Panc1 (cell line): ENCODE measurements at regions not wholly inside any gene's neighbourhood (a gene's known extent, or its start where the extent isn't known, plus 50 kb on each side); places are given as distances from the start of the nearest gene placed in this dataset.

ENCODE experiments used
- ATAC-seq: fragments of 200-7000 bp; cut with Tn5 transposase; 2 replicates; pipeline ENCODE4 v1.9.1; 2020; ENCODE audit warnings: mild to moderate bottlenecking, moderate library complexity
- BruUV-seq: library from RNA; stranded (reverse); fragments of 400-500 nt; replicated peaks from 2 replicates; lab custom pipeline; 2021; lab: Mats Ljungman, UMichigan
- CTCF ChIA-PET: fragments of 300-600 bp; sonication (Branson Sonifier 250); formaldehyde crosslinking; loops from one replicate; lab custom pipeline; 2022; ENCODE audit warnings: antibody characterized with exemption; lab: Charles Lee
- POLR2A ChIA-PET: fragments of 300-600 bp; sonication (Branson Sonifier 250); formaldehyde crosslinking; loops from one replicate; lab custom pipeline; 2022; ENCODE audit warnings: antibody characterized with exemption; lab: Charles Lee
- DNase-seq: peaks from one replicate; pipeline ENCODE4 v3.0.0-alpha.2; 2010; ENCODE audit warnings: low read depth, low spot score
- H3K27ac ChIP-seq: 2 replicates; pipeline ENCODE4 v1.5.1; 2011; ENCODE audit warnings: mild to moderate bottlenecking, low read length, inconsistent platforms
- H3K27me3 ChIP-seq: fragments of 200-500 bp; sonication (Bioruptor generic); 2 replicates; pipeline ENCODE4 v1.6.0; 2014; ENCODE audit warnings: low read length, inconsistent platforms; ENCODE audit not compliant: control insufficient read depth, insufficient read depth
- H3K36me3 ChIP-seq: fragments of 200-500 bp; sonication (Bioruptor generic); 2 replicates; pipeline ENCODE4 v1.5.1; 2014; ENCODE audit warnings: inconsistent platforms, mild to moderate bottlenecking, low read length, moderate library complexity; ENCODE audit not compliant: control insufficient read depth, insufficient read depth
- H3K4me1 ChIP-seq: 2 replicates; pipeline ENCODE4 v1.5.1; 2011; ENCODE audit warnings: inconsistent platforms, mild to moderate bottlenecking, low read length, moderate library complexity; ENCODE audit not compliant: control insufficient read depth, insufficient read depth
- H3K4me3 ChIP-seq, 2 experiments: 2 replicates each; pipeline ENCODE4 v1.5.1; 2011 to 2012; ENCODE audit warnings: low read depth in 2 of 2, low read length in 2 of 2, mild to moderate bottlenecking in 2 of 2, inconsistent platforms in 1 of 2, moderate library complexity in 1 of 2
- H3K9me3 ChIP-seq: fragments of 200-500 bp; sonication (Bioruptor generic); 2 replicates; pipeline ENCODE4 v1.5.1; 2014; ENCODE audit warnings: low read depth, mild to moderate bottlenecking, inconsistent platforms, low read length, moderate library complexity; ENCODE audit not compliant: control insufficient read depth, insufficient read depth
- CTCF ChIP-seq: fragments of 450-650 bp; IDR thresholded peaks from 2 replicates; pipeline ENCODE4 v1.5.1; 2017; ENCODE audit warnings: mild to moderate bottlenecking
- POLR2AphosphoS5 ChIP-seq: IDR thresholded peaks from 2 replicates; pipeline ENCODE4 v1.6.1; 2012; ENCODE audit warnings: mild to moderate bottlenecking, low read depth, low read length, moderate library complexity
- SIN3A ChIP-seq: IDR thresholded peaks from 2 replicates; pipeline ENCODE4 v1.6.1; 2012; ENCODE audit warnings: low read depth, mild to moderate bottlenecking, low read length, moderate library complexity, borderline replicate concordance; ENCODE audit not compliant: insufficient read depth
- TCF7L2 ChIP-seq: IDR thresholded peaks from 2 replicates; pipeline ENCODE4 v1.6.1; 2011; ENCODE audit warnings: mild to moderate bottlenecking, low read depth, low read length, inconsistent platforms
- in situ Hi-C: cut with HindIII; loops from 2 replicates; pipeline ENCODE4 v1.10.0; 2016; ENCODE audit warnings: low sequenced_read_pairs, low pct_unique_long_range_greater_than_20kb
- intact Hi-C: fragments of 100-400 bp; cut with micrococcal nuclease; formaldehyde crosslinking; loops from one replicate; pipeline ENCODE4 v1.10.0; 2022; ENCODE audit not compliant: unreplicated experiment
- TF ChIP-seq, protein P1 (sequence below), 2 experiments: IDR thresholded peaks; 2 replicates each; pipeline ENCODE4 v1.6.1; 2011 to 2012; ENCODE audit warnings: low read depth in 2 of 2, control low read depth in 1 of 2, low read length in 1 of 2, mild to moderate bottlenecking in 1 of 2, moderate library complexity in 1 of 2; ENCODE audit not compliant: insufficient read depth in 1 of 2

DNA sequence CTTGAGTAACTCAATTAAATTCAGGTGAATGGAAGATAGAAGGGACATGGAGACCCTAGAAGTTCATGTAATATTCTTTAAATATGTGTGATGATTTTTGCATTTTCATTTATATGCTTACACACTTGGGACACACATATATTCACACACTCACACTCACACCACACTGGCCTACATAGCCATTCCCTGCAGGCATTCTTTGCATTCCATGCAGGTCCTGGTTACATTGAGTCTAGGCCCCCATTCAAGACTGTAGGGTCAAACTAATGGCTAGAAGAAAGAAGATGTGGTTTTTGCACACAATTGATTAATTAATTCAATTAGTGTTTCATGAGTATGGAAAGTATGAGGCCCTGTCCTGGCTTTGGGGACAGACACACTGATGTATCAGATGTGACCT is 249.4 kb downstream of the HNMT start:
- no peak for ATAC-seq
- Histone ChIP-seq H3K36me3 (no peaks in the 10 kb centered on the region), H3K27ac (no peak overlapping the region), H3K4me3 (no peak overlapping the region), H3K27me3 (no peaks in the 10 kb centered on the region), H3K9me3 (no peaks in the 10 kb centered on the region), H3K4me1 (no peaks in the 10 kb centered on the region)
- no peak for DNase-seq
- intact Hi-C loops = no loop called here
- in situ Hi-C loops = no loop called here
- BruUV-seq = no TSS peak
- ChIA-PET CTCF (no interaction called here), POLR2A (no interaction called here)
- TF ChIP-seq, protein P1, sequence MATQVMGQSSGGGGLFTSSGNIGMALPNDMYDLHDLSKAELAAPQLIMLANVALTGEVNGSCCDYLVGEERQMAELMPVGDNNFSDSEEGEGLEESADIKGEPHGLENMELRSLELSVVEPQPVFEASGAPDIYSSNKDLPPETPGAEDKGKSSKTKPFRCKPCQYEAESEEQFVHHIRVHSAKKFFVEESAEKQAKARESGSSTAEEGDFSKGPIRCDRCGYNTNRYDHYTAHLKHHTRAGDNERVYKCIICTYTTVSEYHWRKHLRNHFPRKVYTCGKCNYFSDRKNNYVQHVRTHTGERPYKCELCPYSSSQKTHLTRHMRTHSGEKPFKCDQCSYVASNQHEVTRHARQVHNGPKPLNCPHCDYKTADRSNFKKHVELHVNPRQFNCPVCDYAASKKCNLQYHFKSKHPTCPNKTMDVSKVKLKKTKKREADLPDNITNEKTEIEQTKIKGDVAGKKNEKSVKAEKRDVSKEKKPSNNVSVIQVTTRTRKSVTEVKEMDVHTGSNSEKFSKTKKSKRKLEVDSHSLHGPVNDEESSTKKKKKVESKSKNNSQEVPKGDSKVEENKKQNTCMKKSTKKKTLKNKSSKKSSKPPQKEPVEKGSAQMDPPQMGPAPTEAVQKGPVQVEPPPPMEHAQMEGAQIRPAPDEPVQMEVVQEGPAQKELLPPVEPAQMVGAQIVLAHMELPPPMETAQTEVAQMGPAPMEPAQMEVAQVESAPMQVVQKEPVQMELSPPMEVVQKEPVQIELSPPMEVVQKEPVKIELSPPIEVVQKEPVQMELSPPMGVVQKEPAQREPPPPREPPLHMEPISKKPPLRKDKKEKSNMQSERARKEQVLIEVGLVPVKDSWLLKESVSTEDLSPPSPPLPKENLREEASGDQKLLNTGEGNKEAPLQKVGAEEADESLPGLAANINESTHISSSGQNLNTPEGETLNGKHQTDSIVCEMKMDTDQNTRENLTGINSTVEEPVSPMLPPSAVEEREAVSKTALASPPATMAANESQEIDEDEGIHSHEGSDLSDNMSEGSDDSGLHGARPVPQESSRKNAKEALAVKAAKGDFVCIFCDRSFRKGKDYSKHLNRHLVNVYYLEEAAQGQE (IDR thresholded peaks at IDR 0.05; ENCODE audit: insufficient read depth in 1 of 2, low read depth in 2 of 2, low read length in 1 of 2) = no peak
- TF ChIP-seq CTCF (no peak), SIN3A (no peak), POLR2AphosphoS5 (no peak), TCF7L2 (no peak)

DNA sequence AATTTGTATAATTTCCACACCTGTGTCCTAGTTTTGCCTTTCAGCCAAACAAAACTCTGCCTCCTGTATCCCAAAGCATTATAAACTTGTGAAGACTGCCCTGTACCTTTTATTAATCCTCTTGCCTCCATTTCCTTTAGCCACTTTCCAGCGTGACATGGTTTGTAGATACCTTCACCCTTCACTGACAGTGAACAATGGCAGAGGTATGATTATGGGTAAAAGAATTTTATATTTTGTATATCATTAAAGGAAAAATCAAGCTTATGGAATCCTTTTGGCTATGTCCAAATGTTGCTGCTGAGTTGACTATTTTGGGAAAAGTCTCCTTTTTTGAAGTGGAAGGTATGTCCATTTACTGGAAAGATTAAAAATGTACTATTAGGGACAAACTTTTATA is 251.7 kb downstream of the HNMT start:
- Histone ChIP-seq H3K27me3 (no peaks in the 10 kb centered on the region), H3K9me3 (no peaks in the 10 kb centered on the region), H3K4me3 (no peak overlapping the region), H3K4me1 (no peaks in the 10 kb centered on the region), H3K27ac (no peak overlapping the region), H3K36me3 (no peaks in the 10 kb centered on the region)
- POLR2A ChIA-PET = no interaction called here
- no peak for TF ChIP-seq SIN3A
- TF ChIP-seq TCF7L2 = no peak
- TF ChIP-seq POLR2AphosphoS5 = no peak
- TF ChIP-seq, protein P1 (IDR thresholded peaks at IDR 0.05; ENCODE audit: insufficient read depth in 1 of 2, low read depth in 2 of 2, low read length in 1 of 2) = no peak
- TF ChIP-seq CTCF = no peak
- in situ Hi-C loops = no loop called here
- DNase-seq (no peak), ATAC-seq (no peak)
- CTCF ChIA-PET = no interaction called here
- no TSS peak for BruUV-seq
- intact Hi-C loops = no loop called here
